GM12892 (cell line): ENCODE measurements at regions not wholly inside any gene's neighbourhood (a gene's known extent, or its start where the extent isn't known, plus 50 kb on each side); places are given as distances from the start of the nearest gene placed in this dataset.

Experiments
- POLR2A ChIP-seq: IDR thresholded peaks from 2 replicates; pipeline ENCODE4 v1.6.1; 2011; ENCODE audit warnings: low read depth, low read length, control low read depth
- POLR2AphosphoS5 ChIP-seq: IDR thresholded peaks from 2 replicates; pipeline ENCODE4 v1.6.1; 2011; ENCODE audit warnings: low read depth, low read length, control low read depth
- TAF1 ChIP-seq: IDR thresholded peaks from 2 replicates; pipeline ENCODE4 v1.6.1; 2011; ENCODE audit warnings: low read depth, mild to moderate bottlenecking, control low read depth, low read length, borderline replicate concordance

DNA sequence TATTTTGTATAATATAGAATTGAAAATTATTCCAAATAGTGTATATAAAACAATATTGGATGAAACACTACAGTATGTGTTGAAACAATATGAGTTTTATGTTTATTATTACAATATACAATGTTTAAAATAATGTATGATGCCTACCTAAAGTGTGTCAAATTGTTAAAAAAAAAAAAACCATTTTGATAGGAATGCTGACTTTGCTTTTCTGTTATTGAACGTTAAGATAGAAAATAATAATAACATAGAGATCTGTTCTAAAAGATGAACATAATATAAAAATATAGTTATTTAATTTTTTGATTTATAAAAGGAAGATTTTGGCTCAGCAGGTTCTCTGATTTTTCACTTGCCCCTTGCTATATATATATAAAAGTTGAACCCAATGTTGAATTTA is 474.6 kb upstream of the ATXN8OS start:
- TF ChIP-seq POLR2A: no peak
- no peak for TF ChIP-seq POLR2AphosphoS5
- no peak for TF ChIP-seq TAF1
